Loucy (cell line): ENCODE measurements at regions not wholly inside any gene's neighbourhood (a gene's known extent, or its start where the extent isn't known, plus 50 kb on each side); places are given as distances from the start of the nearest gene placed in this dataset.

Experiments
- H2AFZ ChIP-seq: fragments of 200-600 bp; sonication (generic); 2 replicates; pipeline ENCODE4 v1.6.0; 2016; ENCODE audit warnings: antibody characterized with exemption, mild to moderate bottlenecking, low read length, moderate library complexity
- H3F3A ChIP-seq: fragments of 200-600 bp; 2 replicates; pipeline ENCODE4 v1.6.0; 2016; ENCODE audit warnings: antibody characterized with exemption, low read depth, mild to moderate bottlenecking
- H3K27me3 ChIP-seq: fragments of 200-600 bp; sonication (generic); 2 replicates; pipeline ENCODE4 v1.6.1; 2014; ENCODE audit warnings: low read length, mild to moderate bottlenecking; ENCODE audit not compliant: insufficient read depth, poor library complexity, severe bottlenecking
- H3K36me3 ChIP-seq: fragments of 200-600 bp; sonication (generic); 2 replicates; pipeline ENCODE4 v1.6.1; 2016; ENCODE audit warnings: low read length; ENCODE audit not compliant: insufficient read depth
- H3K4me1 ChIP-seq: fragments of 200-600 bp; sonication (generic); 2 replicates; pipeline ENCODE4 v1.5.1; 2014; ENCODE audit warnings: low read length, mild to moderate bottlenecking; ENCODE audit not compliant: insufficient read depth, poor library complexity, severe bottlenecking
- H3K4me2 ChIP-seq: fragments of 200-600 bp; sonication (generic); 2 replicates; pipeline ENCODE4 v1.6.0; 2014; ENCODE audit warnings: antibody characterized with exemption, low read length, low read depth, mild to moderate bottlenecking; ENCODE audit not compliant: poor library complexity, severe bottlenecking
- H3K4me3 ChIP-seq: fragments of 200-600 bp; sonication (generic); 2 replicates; pipeline ENCODE4 v1.5.1; 2014; ENCODE audit warnings: low read length, mild to moderate bottlenecking, mixed read lengths; ENCODE audit not compliant: poor library complexity, severe bottlenecking
- H3K79me2 ChIP-seq: fragments of 200-600 bp; sonication (generic); 2 replicates; pipeline ENCODE4 v1.6.1; 2014; ENCODE audit warnings: low read length; ENCODE audit not compliant: insufficient read depth
- H3K9ac ChIP-seq: fragments of 200-600 bp; sonication (generic); 2 replicates; pipeline ENCODE4 v1.6.0; 2014; ENCODE audit warnings: mild to moderate bottlenecking, low read depth, low read length, moderate library complexity; ENCODE audit not compliant: poor library complexity, severe bottlenecking
- H3K9me2 ChIP-seq: fragments of 200-600 bp; sonication (generic); replicated peaks from 2 replicates; pipeline ENCODE4 v1.6.1; 2016; ENCODE audit warnings: low read depth, low read length, mixed read lengths
- H3K9me3 ChIP-seq: fragments of 200-600 bp; sonication (generic); 2 replicates; pipeline ENCODE4 v1.6.1; 2014; ENCODE audit warnings: mild to moderate bottlenecking, antibody characterized with exemption, low read length, low read depth; ENCODE audit not compliant: insufficient read depth
- H4K20me1 ChIP-seq: fragments of 200-600 bp; sonication (generic); 2 replicates; pipeline ENCODE4 v1.6.0; 2014; ENCODE audit warnings: antibody characterized with exemption, low read length, mild to moderate bottlenecking; ENCODE audit not compliant: insufficient read depth, poor library complexity, severe bottlenecking
- CTCF ChIP-seq: fragments of 200-600 bp; sonication (generic); conservative IDR thresholded peaks from 2 replicates; pipeline ENCODE4 v1.5.1; 2014; ENCODE audit warnings: mild to moderate bottlenecking, antibody characterized with exemption, low read length
- EZH2phosphoT487 ChIP-seq: fragments of 200-600 bp; IDR thresholded peaks from 2 replicates; pipeline ENCODE4 v1.6.1; 2018; ENCODE audit warnings: antibody characterized with exemption, mild to moderate bottlenecking, moderate library complexity, borderline replicate concordance

GRCh38 chr7:98777051-98777450 is 92.8 kb downstream of the TMEM130 start:
- H3K79me2 ChIP-seq: no peaks in the 10 kb centered on the region
- no peaks in the 10 kb centered on the region for H3K27me3 ChIP-seq
- H3K9me3 ChIP-seq: no peaks in the 10 kb centered on the region
- no peaks in the 10 kb centered on the region for H3F3A ChIP-seq
- H3K9ac ChIP-seq: no peak overlapping the region
- no peaks in the 10 kb centered on the region for H3K36me3 ChIP-seq
- no peaks in the 10 kb centered on the region for H3K4me1 ChIP-seq
- H3K4me3 ChIP-seq: no peak overlapping the region
- H3K4me2 ChIP-seq: no peak overlapping the region
- no peaks in the 10 kb centered on the region for H3K9me2 ChIP-seq
- no peaks in the 10 kb centered on the region for H4K20me1 ChIP-seq
- no peak for TF ChIP-seq EZH2phosphoT487
- TF ChIP-seq CTCF: no peak
- no peak overlapping the region for H2AFZ ChIP-seq

GRCh38 chr7:98778421-98778820 is 91.4 kb downstream of the TMEM130 start:
- H3K9me3 ChIP-seq: no peaks in the 10 kb centered on the region
- H3K9ac ChIP-seq: no peak overlapping the region
- H3K4me3 ChIP-seq: no peak overlapping the region
- no peak overlapping the region for H2AFZ ChIP-seq
- no peaks in the 10 kb centered on the region for H4K20me1 ChIP-seq
- H3K79me2 ChIP-seq: no peaks in the 10 kb centered on the region
- H3K4me2 ChIP-seq: no peak overlapping the region
- no peaks in the 10 kb centered on the region for H3K36me3 ChIP-seq
- H3K4me1 ChIP-seq: no peaks in the 10 kb centered on the region
- H3F3A ChIP-seq: no peaks in the 10 kb centered on the region
- H3K27me3 ChIP-seq: no peaks in the 10 kb centered on the region
- no peak for TF ChIP-seq CTCF
- TF ChIP-seq EZH2phosphoT487: no peak
- no peaks in the 10 kb centered on the region for H3K9me2 ChIP-seq

- H3K9ac ChIP-seq: no peak overlapping the region
- H3K4me3 ChIP-seq: no peak overlapping the region
- H3K79me2 ChIP-seq: no peaks in the 10 kb centered on the region
- TF ChIP-seq CTCF: no peak
- no peak for TF ChIP-seq EZH2phosphoT487
- no peaks in the 10 kb centered on the region for H4K20me1 ChIP-seq
- H3K9me2 ChIP-seq: no peaks in the 10 kb centered on the region
- no peak overlapping the region for H2AFZ ChIP-seq
- no peaks in the 10 kb centered on the region for H3K36me3 ChIP-seq
- no peak overlapping the region for H3K4me2 ChIP-seq
- no peaks in the 10 kb centered on the region for H3F3A ChIP-seq
- H3K4me1 ChIP-seq: no peaks in the 10 kb centered on the region
- no peaks in the 10 kb centered on the region for H3K9me3 ChIP-seq
- no peaks in the 10 kb centered on the region for H3K27me3 ChIP-seq
Measured at GRCh38 chr7:98779800-98780587, 89.8 kb downstream of the TMEM130 start.
